Brain pericyte (primary cell): ENCODE measurements at regions not wholly inside any gene's neighbourhood (a gene's known extent, or its start where the extent isn't known, plus 50 kb on each side); places are given as distances from the start of the nearest gene placed in this dataset.

Experiments
- DNase-seq: peaks from one replicate; pipeline ENCODE4 v3.0.0-alpha.2; 2012; ENCODE audit warnings: low read depth, low spot score

DNA sequence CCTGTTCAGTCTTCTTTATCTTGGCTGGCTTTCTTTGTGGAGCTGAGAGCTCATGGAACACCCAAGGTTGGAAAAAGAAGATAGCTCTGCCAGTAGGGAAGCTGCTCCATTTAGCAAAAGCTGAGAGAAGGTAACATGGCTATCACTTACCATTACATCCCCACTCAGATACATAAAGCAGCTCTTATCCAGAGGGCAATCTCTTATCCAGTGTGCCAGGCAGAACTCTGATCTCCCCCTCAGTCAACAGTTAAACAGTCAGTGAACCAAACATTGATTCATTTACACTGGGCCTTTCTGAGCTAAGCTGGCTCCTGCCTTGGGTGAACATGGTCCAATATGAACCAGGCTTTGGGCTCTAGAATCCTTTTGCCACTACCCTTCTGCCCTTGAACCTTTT lies 624.2 kb downstream of the NTRK3 start:
- DNase-seq, result no peak

- DNase-seq, result no peak
These were observed 624.8 kb downstream of the NTRK3 start for GRCh38 chr15:87631775-87632174.

- DNase-seq, result no peak
These were observed 625.4 kb downstream of the NTRK3 start for GRCh38 chr15:87631093-87631492.

DNA sequence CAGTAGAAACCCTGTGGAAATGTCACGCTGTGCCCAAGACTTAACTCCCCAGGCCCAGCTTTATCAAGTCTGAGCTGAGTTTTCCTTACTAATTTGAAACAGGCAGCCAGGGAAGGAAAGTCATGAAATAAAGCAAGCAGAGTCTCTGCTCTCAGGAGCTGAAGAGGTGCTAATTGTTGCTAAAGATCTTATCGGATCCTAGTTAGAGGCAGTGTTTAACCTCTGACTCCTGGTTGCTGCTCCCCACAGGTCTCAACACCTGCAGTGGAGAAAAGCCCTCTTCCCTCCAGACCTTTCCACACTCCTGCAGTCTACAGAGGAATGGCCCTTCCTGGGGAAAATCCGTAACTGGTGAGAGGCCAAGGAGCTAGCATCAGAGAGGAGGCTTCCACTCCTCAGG lies 628.2 kb downstream of the NTRK3 start:
- DNase-seq, result no peak

- DNase-seq, result no peak
These were observed 629.7 kb downstream of the NTRK3 start for GRCh38 chr15:87626860-87627259.

- no peak for DNase-seq
These were observed 632.7 kb downstream of the NTRK3 start for GRCh38 chr15:87623832-87624231.

- DNase-seq, result no peak
These were observed 636.1 kb downstream of the NTRK3 start for GRCh38 chr15:87620393-87620792.

DNA sequence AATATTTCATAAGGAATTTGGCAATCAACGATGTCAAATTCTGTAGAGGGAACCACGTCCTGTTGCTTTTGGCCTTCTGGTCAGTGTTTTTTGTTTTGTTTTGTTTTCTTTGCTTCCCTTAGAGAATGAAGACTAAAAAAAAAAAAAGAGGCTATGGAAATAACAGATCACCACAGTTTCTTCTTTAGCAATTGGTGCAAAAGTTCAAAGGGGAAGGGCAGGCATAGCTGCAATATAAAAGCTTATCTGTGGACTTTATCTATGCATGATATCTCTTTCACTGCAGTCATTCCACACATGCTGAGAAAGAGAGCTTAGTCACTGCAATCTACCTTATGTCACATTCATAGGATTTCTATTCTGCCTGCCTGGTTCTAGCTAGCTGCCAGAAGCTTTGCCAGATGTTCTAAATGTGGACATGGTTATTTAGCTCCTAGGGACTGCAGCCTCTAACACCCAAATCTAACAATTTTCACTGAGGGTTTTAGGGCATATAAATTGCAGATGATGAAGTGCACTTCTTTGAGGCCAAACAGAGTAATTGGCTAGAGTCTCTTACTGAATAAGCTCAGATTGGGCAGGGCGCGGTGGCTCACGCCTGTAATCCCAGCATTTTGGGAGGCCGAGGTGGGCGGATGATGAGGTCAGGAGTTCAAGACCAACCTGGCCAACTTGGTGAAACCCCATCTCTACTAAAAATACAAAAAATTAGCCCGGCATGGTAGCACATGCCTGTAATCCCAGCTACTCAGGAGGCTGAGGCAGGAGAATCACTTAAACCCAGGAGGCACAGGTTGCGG lies 637.2 kb downstream of the NTRK3 start:
- DNase-seq, result peak; percentile 30

DNA sequence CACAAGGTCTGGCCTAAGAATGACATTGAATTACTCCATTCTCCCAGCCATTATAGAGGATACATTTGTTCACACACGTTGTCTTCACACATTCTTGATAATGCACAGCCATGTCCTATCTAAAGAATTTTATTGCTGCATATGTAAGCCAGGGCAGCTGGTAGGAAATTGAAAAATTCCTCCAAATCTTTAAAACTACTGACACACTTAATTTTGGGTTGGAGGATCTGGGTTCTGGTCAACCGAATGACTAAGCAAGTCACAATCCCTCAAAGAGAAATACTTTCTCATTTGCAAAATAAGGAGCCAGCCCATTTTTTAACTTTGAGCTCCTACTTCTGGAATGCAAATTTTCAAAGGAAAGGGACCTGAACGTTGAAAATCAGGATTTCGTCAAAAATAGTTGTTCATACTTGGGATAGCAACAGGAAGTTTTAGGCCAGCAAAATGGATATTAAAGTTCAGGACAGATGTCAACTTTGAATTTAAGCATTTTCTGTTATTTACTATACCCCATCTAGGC lies 638.3 kb downstream of the NTRK3 start:
- DNase-seq, result no peak

DNA sequence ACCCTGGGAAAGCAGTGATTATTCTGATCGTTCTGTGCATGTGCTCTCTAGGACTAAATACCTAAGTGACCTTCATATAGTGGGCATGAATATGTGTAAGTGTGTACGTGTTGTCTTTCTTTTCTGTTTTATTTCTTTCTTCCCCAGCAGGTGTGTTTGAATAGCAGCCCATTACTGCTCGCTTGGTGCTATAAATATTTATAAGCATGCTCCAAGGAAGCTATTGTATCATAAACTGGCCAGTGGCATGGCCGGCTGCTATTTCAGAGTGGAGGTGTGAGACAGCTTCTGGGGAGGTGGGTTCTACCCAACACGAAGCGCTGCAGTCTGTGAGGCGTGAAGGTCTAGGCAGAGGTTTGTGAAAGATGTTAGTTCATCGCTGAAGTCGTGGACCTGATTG lies 641.8 kb downstream of the NTRK3 start:
- no peak for DNase-seq

DNA sequence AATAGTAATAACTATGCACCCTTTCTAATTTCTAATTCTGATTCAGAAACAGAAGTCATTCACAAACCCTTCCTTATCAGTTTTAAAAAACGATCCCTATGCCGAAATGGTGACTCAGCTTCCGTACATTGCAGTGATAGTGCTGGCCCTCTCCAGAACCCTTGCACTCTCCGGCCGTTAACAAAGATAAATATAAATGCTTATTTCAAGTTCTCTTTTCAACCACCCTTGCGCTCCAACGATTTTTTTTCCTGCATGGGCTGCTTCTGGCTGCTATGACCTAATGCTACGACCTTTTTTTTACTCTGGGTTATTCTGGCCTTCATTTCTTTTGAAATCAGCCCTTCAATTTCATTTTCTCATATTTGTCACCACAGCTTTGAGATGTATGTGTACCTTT lies 646.2 kb downstream of the NTRK3 start:
- no peak for DNase-seq

GRCh38 chr15:87609894-87610293 lies 646.6 kb downstream of the NTRK3 start:
- no peak for DNase-seq

GRCh38 chr15:87609474-87609873 lies 647.1 kb downstream of the NTRK3 start:
- DNase-seq, result peak; percentile 32

DNA sequence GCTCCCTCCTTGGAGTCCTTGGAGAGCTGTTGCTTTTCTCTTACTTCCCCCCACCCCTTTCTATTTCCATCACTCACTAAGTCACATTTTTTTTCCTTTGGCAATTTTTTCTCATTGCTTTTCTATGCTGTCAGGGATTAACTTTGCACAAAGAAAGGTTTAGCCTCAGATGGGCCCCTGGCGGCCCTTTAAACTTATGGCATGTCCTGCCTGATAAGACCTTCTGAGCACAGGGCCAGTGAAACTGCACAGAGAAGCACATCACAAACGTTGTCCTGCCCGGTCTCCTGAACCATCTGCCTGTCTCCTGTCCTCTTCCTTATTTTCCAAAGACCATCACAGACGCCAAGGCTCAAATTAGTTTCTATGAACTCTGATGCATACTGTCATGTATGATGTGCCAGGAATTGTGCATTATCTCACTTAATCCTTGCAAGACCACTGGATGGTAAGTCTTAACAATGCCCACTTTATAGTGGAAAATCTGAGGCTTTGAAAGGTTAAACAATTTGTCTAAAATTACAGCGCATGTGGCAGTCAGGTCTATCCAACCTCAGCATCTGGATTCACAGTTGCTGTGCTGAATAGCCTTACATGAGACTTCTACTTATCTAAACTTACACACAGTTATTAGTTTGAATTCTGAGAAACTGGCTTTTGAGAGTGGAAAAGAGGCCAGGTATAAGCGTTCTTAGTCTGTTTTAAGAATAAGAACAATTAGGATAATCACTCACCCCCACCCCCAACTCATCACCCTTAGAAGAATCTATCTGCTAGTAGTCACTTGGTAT lies 648.1 kb downstream of the NTRK3 start:
- DNase-seq, result no peak

DNA sequence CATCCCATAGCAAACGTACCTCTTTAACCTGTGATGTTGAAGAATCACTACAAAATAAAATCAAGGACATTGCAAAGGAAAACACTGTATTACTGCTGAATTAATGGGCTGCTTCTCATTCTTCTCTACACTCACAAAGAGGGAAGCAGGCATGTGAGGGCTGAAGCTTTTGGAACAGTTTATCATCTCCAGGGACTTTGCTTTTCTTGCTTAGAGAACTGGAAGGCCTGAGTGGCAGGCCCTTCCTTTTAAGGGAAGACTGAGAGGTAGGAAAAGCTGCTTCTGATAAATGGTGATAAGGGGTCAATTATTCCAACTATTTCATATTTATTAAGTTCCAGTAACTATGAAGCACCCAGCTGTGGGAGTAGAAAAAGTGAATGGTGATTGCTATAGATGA lies 649.6 kb downstream of the NTRK3 start:
- no peak for DNase-seq

GRCh38 chr15:87604857-87605446 lies 651.6 kb downstream of the NTRK3 start:
- no peak for DNase-seq

DNA sequence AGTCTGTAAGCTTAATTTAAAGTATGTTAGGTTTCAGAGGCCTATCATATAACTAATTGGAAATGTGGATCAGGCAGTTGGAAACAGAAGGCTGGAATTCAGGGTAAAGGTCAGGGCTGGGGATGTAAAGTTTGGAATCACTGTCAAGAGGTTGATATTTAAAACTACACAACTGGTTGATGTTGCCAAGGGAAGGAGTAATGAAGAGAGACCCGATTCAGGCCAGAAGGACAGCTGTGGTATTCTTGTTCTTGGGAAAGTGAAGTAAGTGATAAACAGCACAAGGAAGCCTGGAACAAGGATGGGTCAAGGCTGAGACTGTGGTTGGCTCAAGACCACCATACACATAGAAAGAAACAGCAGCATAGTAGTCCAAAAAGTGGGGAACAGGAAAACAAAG lies 654.2 kb downstream of the NTRK3 start:
- no peak for DNase-seq

DNA sequence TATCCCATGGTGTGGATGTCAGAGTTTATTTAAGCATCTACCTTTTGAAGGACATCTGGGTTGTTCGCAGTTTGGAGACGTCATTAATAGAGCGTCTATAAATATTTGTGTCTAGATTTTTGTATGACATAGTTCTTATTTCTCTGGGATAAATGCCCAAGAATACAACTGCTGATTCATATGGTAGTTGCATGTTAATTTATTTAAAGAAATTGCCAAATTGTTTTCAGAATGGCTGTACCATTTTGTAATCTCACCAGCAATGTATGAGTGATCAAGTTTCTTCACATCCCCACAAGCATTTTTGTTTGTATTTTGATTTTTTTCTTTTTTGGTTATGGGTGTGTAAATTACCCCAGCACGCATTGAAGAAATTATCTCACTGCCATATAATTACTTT lies 656.9 kb downstream of the NTRK3 start:
- DNase-seq, result no peak

DNA sequence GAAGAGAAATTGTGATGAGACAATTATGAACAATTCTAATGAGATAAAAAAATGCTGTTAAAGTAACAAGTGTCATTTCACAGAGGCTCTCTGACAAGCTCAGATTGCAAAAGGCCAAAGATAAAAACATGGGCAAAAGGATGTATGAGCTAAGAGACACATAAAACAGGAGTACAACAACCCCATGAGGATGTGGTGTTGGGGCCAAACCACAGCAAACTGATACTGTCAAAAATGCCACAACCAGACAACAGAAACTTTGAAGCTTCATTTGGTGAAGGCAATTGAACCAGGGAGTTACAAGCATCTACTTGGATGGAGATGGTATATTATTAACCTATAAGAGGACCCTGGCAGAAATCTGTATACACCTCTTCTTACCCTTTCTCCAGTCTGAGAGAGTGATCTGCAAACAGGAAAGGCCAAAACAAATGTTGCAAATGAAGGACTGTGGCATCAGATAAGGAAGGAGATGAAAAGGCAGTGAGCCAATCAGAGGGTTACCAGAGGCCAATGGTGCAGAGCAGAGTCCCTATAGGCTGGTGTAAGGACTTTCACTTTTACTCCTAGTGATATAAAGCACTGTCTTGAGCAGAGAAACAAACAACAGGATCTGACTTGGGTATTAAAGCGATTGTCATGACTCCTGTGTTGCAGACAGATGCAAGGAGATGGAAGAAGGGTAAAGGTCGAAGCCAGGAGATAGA lies 659.0 kb downstream of the NTRK3 start:
- no peak for DNase-seq

DNA sequence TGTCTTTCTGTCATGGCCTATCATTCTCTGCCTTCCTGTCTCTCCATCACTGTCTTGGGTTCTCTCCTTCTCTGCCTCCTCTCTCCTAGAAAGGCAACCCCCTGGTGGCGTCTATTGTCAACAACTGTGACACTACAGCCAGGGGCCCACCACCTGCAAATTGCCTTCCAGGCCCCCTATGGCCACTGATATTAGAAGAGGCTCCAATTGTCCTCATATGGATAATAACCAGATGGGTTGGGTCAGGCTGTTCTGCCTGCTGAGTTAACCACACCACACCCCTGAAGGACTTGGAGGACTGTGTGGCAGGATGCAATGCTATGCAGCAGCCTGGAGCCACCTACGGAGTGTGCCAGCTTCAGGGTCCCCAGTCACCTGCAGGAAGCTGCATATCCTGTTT lies 665.0 kb downstream of the NTRK3 start:
- DNase-seq, result no peak

- no peak for DNase-seq
These were observed 665.5 kb downstream of the NTRK3 start for GRCh38 chr15:87591042-87591441.

DNA sequence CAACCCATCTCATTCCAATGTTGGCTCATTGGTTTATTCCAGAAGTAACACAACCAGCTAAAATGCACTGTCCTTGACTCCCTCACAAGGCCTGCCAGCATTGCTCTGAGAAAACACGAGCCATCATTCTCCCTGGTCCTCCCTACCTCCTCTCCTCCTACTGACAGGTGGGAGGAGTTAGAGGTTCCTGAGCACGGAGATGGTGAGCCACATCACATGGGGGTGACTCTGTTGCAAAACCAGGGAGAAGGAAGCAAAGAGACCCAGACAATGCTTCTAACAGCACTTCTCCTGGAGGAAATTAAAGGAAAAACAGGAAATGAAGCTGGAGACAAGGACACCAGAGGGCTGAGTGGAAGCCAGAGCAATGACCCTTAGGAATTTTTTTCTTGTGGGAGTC lies 667.4 kb downstream of the NTRK3 start:
- no peak for DNase-seq
